Caco-2 (cell line): ENCODE measurements at regions not wholly inside any gene's neighbourhood (a gene's known extent, or its start where the extent isn't known, plus 50 kb on each side); places are given as distances from the start of the nearest gene placed in this dataset.
A peak's percentile ranks its signal among the peaks of the same experiment; 100 is the strongest.

Source experiments
- BruUV-seq: library from RNA; stranded (reverse); fragments of 400-500 nt; replicated peaks from 2 replicates; lab custom pipeline; 2021; lab: Mats Ljungman, UMichigan
- CTCF ChIA-PET: fragments of 300-600 bp; sonication (Branson Sonifier 250); formaldehyde crosslinking; loops from one replicate; lab custom pipeline; 2022; ENCODE audit warnings: antibody characterized with exemption; lab: Charles Lee
- POLR2A ChIA-PET: fragments of 300-600 bp; sonication (Branson Sonifier 250); formaldehyde crosslinking; loops from one replicate; lab custom pipeline; 2022; ENCODE audit warnings: antibody characterized with exemption; lab: Charles Lee
- DNase-seq, 2 experiments: peaks; one replicate each; pipeline versions ENCODE4 v3.0.0 to v3.0.0-alpha.2; 2020 to 2022
- H3K27me3 ChIP-seq: replicated peaks from 2 replicates; pipeline ENCODE4 v1.6.0; 2011; ENCODE audit warnings: low read length; ENCODE audit not compliant: control insufficient read depth, insufficient read depth
- H3K36me3 ChIP-seq: 2 replicates; pipeline ENCODE4 v1.5.1; 2011; ENCODE audit warnings: low read length; ENCODE audit not compliant: control insufficient read depth, insufficient read depth
- H3K4me1 ChIP-seq: fragments of 250-450 bp; sonication (Bioruptor Pico); 2 replicates; pipeline ENCODE4 v1.5.1; 2020; ENCODE audit warnings: mild to moderate bottlenecking
- H3K4me3 ChIP-seq: 2 replicates; pipeline ENCODE4 v1.5.1; 2011; ENCODE audit warnings: low read depth, mild to moderate bottlenecking, control low read depth, low read length
- H3K9me3 ChIP-seq: fragments of 250-450 bp; sonication (Bioruptor Pico); 2 replicates; pipeline ENCODE4 v1.5.1; 2020; ENCODE audit warnings: mild to moderate bottlenecking, moderate library complexity
- H3K27ac Mint-ChIP-seq: one replicate; pipeline ENCODE4 v1.8.0; 2022; ENCODE audit warnings: mixed read lengths; ENCODE audit not compliant: unreplicated experiment
- H3K27me3 Mint-ChIP-seq: one replicate; pipeline ENCODE4 v1.8.0; 2022; ENCODE audit warnings: mixed read lengths; ENCODE audit not compliant: insufficient read depth, unreplicated experiment
- H3K36me3 Mint-ChIP-seq: one replicate; pipeline ENCODE4 v1.8.0; 2022; ENCODE audit warnings: mild to moderate bottlenecking, mixed read lengths; ENCODE audit not compliant: insufficient read depth, unreplicated experiment
- H3K4me1 Mint-ChIP-seq: one replicate; pipeline ENCODE4 v1.8.0; 2022; ENCODE audit warnings: low read depth, mixed read lengths; ENCODE audit not compliant: unreplicated experiment
- H3K4me3 Mint-ChIP-seq: one replicate; pipeline ENCODE4 v1.8.0; 2022; ENCODE audit warnings: mild to moderate bottlenecking, moderate library complexity, mixed read lengths; ENCODE audit not compliant: unreplicated experiment
- H3K9me3 Mint-ChIP-seq: one replicate; pipeline ENCODE4 v1.8.0; 2022; ENCODE audit warnings: mixed read lengths; ENCODE audit not compliant: unreplicated experiment
- CTCF ChIP-seq, 2 experiments: fragments of 200-600 bp in 1 of 2; IDR thresholded peaks; 1 replicate in 1 of 2; 2 replicates in 1 of 2; pipeline versions ENCODE4 v1.5.1 to v1.8.0; 2011 to 2022; ENCODE audit warnings: antibody characterized with exemption in 1 of 2, control low read depth in 1 of 2, inconsistent platforms in 1 of 2, low read depth in 1 of 2, low read length in 1 of 2, mild to moderate bottlenecking in 1 of 2, moderate library complexity in 1 of 2; ENCODE audit not compliant: insufficient read depth in 1 of 2, severe bottlenecking in 1 of 2, unreplicated experiment in 1 of 2
- intact Hi-C: fragments of 100-400 bp; cut with micrococcal nuclease; formaldehyde crosslinking; loops from one replicate; pipeline ENCODE4 v1.10.0; 2022; ENCODE audit not compliant: unreplicated experiment

- Histone ChIP-seq H3K36me3 (no peaks in the 10 kb centered on the region), H3K9me3 (no peaks in the 10 kb centered on the region), H3K4me3 (no peak overlapping the region), H3K4me1 (peaks cover 7% of the 10 kb centered on the region; the same call in 1 of the 2 replicates), H3K27me3 (no peaks in the 10 kb centered on the region)
- H3K36me3 Mint-ChIP-seq: no peaks in the 10 kb centered on the region
- no TSS peak for BruUV-seq
- no peak overlapping the region for H3K27ac Mint-ChIP-seq
- POLR2A ChIA-PET: no interaction called here
- H3K4me1 Mint-ChIP-seq: no peaks in the 10 kb centered on the region
- TF ChIP-seq CTCF (IDR thresholded peaks at IDR 0.05; ENCODE audit: insufficient read depth in 1 of 2, low read depth in 1 of 2, low read length in 1 of 2, severe bottlenecking in 1 of 2, unreplicated experiment in 1 of 2): no peak
- intact Hi-C loops: loop anchor here (10.0 kb wide), 1 partner anchor 678 kb away; no protein-coding TSS in a partner anchor
- DNase-seq: peak in 1 of 2 experiments; percentile 10
- CTCF ChIA-PET: no interaction called here
- no peaks in the 10 kb centered on the region for H3K9me3 Mint-ChIP-seq
- no peak overlapping the region for H3K4me3 Mint-ChIP-seq
- H3K27me3 Mint-ChIP-seq: peaks cover 4% of the 10 kb centered on the region
Observed at GRCh38 chr15:37206690-37207089, 106.3 kb upstream of the MEIS2 start.

GRCh38 chr15:37208146-37209040 is 108.0 kb upstream of the MEIS2 start:
- no peaks in the 10 kb centered on the region for H3K36me3 Mint-ChIP-seq
- ChIA-PET CTCF (no interaction called here), POLR2A (no interaction called here)
- no peaks in the 10 kb centered on the region for H3K9me3 ChIP-seq
- H3K36me3 ChIP-seq: no peaks in the 10 kb centered on the region
- H3K4me3 Mint-ChIP-seq: no peak overlapping the region
- H3K27me3 ChIP-seq: no peaks in the 10 kb centered on the region
- no peak overlapping the region for H3K4me3 ChIP-seq
- BruUV-seq: no TSS peak
- H3K4me1 ChIP-seq: peaks cover 7% of the 10 kb centered on the region; the same call in 1 of the 2 replicates
- no peak overlapping the region for H3K27ac Mint-ChIP-seq
- TF ChIP-seq CTCF (IDR thresholded peaks at IDR 0.05; ENCODE audit: insufficient read depth in 1 of 2, low read depth in 1 of 2, low read length in 1 of 2, severe bottlenecking in 1 of 2, unreplicated experiment in 1 of 2): no peak
- peaks cover 5% of the 10 kb centered on the region for H3K27me3 Mint-ChIP-seq
- no peaks in the 10 kb centered on the region for H3K4me1 Mint-ChIP-seq
- DNase-seq: no peak
- intact Hi-C loops: loop anchor here (10.0 kb wide), 1 partner anchor 676 kb away; no protein-coding TSS in a partner anchor
- H3K9me3 Mint-ChIP-seq: no peaks in the 10 kb centered on the region

- H3K9me3 Mint-ChIP-seq: no peaks in the 10 kb centered on the region
- H3K36me3 ChIP-seq: no peaks in the 10 kb centered on the region
- no peaks in the 10 kb centered on the region for H3K9me3 ChIP-seq
- POLR2A ChIA-PET: no interaction called here
- H3K4me3 Mint-ChIP-seq: no peak overlapping the region
- no peak for DNase-seq
- H3K4me3 ChIP-seq: no peak overlapping the region
- CTCF ChIA-PET: no interaction called here
- no peaks in the 10 kb centered on the region for H3K27me3 ChIP-seq
- TF ChIP-seq CTCF (IDR thresholded peaks at IDR 0.05; ENCODE audit: insufficient read depth in 1 of 2, low read depth in 1 of 2, low read length in 1 of 2, severe bottlenecking in 1 of 2, unreplicated experiment in 1 of 2): no peak
- H3K27ac Mint-ChIP-seq: no peak overlapping the region
- no peaks in the 10 kb centered on the region for H3K4me1 Mint-ChIP-seq
- H3K36me3 Mint-ChIP-seq: no peaks in the 10 kb centered on the region
- peaks cover 5% of the 10 kb centered on the region for H3K27me3 Mint-ChIP-seq
- intact Hi-C loops: loop anchor here (10.0 kb wide), 1 partner anchor 676 kb away; no protein-coding TSS in a partner anchor
- BruUV-seq: no TSS peak
- peaks cover 7% of the 10 kb centered on the region; the same call in 1 of the 2 replicates for H3K4me1 ChIP-seq
Observed at GRCh38 chr15:37209041-37209363, 108.7 kb upstream of the MEIS2 start.
